ENCODE measurements at regions not wholly inside any gene's neighbourhood (a gene's known extent, or its start where the extent isn't known, plus 50 kb on each side); places are given as distances from the start of the nearest gene placed in this dataset.

DNA sequence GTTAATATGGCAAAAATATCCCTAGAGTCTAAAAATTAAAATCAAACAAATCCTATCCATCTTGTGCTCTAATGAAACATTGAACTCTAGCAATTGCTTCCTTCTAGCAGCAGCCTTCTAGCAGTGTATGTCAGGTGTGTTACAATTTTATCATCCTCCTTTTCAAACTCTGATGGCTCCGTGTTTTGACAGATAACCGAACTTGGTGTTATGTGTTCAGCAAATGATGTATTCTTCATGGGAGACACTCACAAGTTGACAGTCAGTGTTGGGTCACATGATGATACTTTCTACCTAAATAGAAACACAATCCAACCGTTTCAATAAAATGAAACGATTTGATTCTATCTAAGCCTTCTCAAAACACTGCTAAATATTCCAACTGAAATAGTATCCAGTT lies 525.3 kb upstream of the NOVA1 start:
- no peak for DNase-seq

DNA sequence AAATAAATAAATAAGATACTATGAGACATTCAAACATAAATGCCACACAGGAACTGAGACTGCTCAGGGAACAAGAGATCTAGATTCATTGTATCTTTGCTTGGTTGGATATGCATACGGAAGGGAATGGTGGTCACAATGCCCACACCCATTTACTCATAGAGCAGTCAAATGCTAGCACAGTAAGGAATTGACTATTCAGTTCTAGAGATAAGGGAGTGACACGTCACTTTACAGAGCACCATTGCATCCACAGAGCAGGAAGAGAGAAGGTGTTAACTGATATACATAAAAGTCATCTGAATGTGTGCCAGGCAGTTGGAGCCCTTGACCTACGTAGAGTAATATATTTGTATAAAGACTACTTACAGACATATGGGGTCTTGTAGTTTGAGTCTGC lies 530.0 kb upstream of the NOVA1 start:
- DNase-seq, result no peak

DNA sequence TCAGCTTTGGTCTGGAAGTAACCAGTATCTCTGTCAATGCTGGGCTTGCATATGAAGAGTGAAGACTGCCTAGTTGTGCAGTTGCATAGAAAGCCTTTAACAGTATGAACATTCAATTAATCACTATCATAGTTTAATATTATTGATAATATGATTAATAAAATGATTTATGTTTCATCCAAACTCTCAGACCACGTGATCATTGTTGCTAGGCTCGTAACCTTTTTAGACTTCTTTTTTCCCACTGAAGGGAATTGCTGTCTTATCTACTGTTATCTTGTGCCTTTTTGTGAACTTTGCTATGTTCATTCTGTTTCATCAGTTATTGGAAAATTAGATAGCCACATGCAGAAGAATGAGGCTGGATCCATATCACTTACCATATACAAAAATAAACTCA lies 536.4 kb upstream of the NOVA1 start:
- DNase-seq, result no peak

DNA sequence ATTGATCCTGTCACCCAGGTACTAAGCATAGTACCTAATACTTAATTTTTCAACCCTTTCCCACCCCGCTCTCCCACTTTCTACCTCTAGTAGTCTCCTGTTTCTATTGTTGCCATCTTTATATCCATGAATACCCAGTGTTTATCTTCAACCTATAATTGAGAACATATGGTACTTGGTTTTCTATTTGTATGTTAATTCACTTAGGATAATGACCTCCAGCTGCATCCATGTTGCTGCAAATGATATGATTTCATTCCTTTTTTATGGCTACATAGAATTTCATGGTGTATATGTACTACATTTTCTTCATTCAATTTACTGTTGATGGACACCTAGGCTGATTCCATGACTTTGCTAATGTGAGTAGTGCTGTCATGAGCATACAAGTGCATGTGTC lies 547.3 kb upstream of the NOVA1 start:
- DNase-seq, result no peak

DNA sequence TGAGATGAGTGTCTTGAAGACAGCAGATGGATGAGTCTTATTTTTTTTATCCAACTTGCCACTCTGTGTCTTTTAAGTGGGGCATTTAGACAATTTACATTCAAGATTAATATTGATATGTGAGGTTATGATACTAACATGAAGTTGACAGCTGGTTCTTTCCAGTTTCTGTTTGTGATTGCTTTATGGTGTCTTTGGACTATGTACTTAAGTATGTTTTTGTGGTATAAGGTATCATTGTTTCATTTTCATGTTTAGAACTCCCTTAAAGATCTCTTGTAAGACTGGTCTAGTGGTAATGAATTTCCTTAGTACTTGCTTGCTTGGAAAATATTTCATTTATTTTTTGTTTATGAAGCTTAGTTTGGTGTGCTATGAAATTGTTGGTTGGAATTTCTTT lies 550.3 kb upstream of the NOVA1 start:
- DNase-seq, result no peak

DNA sequence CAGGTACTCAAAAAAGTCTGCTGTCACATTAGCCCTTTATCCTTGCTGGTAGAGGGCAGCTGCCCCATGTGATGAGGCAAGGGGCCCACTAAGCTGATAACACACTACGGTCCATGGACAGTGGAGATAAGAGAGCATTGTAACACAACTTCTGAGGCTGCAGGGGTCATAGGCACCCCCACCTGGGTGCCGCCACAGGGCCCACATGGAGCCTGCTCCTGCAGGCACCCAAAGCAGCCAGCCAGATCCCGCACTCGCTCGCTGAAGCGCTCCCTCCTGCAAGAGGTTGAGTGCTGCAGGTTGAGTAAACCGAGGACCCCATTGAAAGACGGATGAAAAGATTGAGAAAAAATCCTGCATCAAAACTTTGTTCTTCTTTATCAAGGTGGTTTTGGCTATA lies 566.3 kb upstream of the NOVA1 start:
- DNase-seq, result no peak

DNA sequence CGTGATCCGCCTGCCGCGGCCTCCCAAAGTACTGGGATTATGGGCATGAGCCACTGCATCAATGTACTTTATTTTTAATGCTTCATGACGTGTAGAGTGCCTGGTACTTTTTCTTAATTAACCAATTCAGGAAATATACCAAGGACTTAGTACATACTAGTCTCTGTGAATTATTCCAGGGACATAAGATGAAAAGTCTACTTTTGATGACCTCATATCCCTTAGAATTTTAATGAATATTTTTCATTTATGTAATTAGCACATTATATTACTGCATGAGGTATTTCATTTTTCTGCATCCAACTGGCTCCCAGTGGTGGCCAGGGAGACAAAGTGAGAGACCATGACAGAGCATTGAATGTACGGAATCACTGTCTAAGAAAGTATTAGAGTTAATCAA lies 577.7 kb upstream of the NOVA1 start:
- DNase-seq, result no peak

- no peak for DNase-seq
Measured at GRCh38 chr14:27181333-27181732, 583.5 kb upstream of the NOVA1 start.

- peak; percentile 55 for DNase-seq
Measured at GRCh38 chr14:27184427-27184826, 586.6 kb upstream of the NOVA1 start.

- no peak for DNase-seq
Measured at GRCh38 chr14:27186048-27186447, 588.2 kb upstream of the NOVA1 start.

DNA sequence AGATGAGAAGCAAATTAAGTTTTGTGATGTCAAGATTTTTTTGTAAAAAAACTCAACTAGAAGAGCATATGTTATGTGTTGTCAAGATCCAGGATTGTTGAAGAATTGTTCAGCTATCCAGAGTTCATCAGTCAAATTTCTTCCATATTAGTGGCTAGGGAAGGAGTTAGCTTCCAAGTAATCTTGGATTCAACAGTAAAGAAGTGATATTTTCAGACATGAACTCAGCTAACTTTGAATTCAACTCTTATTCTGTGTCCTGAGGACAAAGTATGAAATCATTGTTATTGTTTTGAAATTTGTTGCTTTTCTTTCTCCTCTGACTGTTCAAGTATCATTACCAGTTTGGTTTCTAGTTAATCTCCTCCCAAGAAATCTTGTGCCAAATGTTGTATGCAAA lies 589.3 kb upstream of the NOVA1 start:
- no peak for DNase-seq

- DNase-seq, result peak; percentile 16
Measured at GRCh38 chr14:27190296-27190695, 592.5 kb upstream of the NOVA1 start.

GRCh38 chr14:27199272-27199671 lies 601.4 kb upstream of the NOVA1 start:
- no peak for DNase-seq

DNA sequence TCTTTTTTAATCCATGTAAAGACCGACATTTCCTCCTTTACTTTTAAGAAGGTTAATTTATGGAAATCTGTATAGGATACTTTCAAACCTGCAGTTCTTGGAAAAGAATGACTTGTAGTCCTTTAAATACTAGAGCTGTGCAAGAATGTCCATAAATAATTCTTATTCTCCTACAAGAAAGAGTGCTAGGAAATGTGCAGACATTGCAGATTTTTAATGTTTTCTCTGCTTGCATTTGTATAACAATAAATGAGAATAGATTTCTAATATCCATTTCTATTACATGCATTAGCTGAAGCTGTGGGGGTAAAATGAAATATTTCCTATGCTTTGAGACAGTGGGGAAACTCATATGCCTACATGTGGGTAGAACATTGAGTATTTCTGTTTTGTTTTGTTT lies 607.2 kb upstream of the NOVA1 start:
- no peak for DNase-seq

DNA sequence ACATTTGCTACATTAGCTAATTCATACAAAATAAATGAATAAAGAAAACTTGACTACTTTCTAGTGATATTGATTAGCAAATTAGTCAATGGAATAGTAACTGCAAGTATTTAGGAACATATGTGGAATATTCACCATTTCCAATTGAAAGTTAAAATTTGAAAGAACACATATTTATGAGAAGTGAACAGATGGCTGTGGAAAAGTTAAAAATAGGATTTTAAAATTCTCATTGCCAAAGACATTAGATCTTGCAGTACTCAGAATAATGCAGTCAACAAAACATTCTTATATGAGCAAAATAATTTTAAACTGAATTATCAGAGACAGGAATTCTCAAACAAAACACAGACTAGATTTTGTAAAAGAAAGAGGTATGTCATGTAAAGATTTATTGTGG lies 613.9 kb upstream of the NOVA1 start:
- no peak for DNase-seq

GRCh38 chr14:27222671-27223070 lies 624.8 kb upstream of the NOVA1 start:
- no peak for DNase-seq

- DNase-seq, result no peak
Measured at GRCh38 chr14:27223906-27224305, 626.1 kb upstream of the NOVA1 start.

DNA sequence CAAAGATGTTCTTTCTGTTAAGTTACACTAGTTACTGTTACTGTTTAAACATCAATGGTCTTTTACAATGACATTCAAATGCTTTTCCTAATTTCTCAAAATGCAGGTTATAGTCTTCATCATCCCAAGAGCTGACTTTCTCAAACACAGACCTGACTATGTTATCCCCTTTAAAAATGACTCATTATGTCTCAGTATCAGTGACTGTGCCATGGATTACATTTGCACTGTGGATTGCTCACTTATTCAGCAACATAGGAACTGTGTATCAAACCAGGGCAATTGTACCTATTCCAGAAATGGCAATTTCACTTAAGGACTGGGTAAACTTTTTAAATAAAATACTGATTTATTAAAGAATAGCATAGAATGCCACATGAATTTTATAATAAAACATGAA lies 630.2 kb upstream of the NOVA1 start:
- no peak for DNase-seq

DNA sequence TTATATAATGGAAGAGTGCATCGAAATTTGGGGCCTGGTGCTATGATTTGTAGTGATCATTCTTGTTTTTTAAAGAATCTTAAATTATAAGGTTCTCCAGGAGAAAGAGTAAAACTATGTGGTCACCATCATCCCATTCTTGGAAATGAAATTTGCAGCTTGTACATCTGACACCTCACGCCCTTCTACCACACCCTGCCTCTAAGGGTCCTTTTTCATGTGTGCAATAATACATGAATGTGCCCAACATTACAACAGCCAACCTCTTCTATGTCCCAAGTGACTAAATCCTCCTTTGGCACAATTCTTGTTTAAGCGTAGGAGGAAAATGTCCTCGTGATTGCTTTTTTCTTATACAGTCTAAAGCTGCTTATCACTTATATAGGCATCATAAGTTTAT lies 636.5 kb upstream of the NOVA1 start:
- DNase-seq, result no peak

- DNase-seq, result no peak
Measured at GRCh38 chr14:27236601-27237000, 638.8 kb upstream of the NOVA1 start.

DNA sequence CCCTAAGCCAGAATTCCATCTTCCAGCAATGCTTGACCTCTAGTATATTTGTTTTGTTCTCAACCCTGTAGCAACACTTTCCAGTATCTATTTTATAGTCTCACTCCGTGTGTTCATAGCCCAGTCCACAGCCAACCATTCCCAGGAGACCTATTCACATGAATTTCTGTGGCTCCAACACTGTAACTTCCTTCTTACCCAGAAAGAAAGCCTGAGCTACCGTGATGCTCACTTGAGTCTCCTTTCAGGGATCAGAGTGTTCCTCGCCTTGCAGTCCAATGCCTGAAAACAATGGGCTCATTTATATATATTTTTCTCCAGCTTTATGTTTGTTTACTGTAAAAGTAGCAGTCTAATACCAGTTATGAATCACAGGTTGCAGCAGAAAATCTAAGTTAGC lies 645.0 kb upstream of the NOVA1 start:
- DNase-seq, result peak; percentile 25

DNA sequence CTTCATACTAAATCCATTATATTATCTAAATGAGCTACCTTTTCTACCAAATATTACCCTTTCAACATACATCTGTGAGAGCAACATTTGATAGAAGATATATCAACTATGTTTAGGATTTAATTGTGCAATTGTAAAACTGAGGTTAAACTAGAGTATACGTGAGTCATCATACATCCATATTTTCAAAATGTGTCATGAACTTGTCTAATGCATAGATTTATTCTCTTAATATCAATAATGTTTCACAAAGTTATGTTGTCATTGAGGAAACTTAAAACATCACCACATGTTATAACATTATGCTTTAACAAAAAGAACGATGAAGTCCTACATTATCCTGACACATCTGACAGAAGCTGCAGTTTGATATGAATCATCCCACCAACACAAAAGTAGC lies 645.5 kb upstream of the NOVA1 start:
- peak; percentile 47 for DNase-seq

- DNase-seq, result no peak
Measured at GRCh38 chr14:27245947-27246346, 648.1 kb upstream of the NOVA1 start.

GRCh38 chr14:27253966-27254365 lies 656.1 kb upstream of the NOVA1 start:
- no peak for DNase-seq

DNA sequence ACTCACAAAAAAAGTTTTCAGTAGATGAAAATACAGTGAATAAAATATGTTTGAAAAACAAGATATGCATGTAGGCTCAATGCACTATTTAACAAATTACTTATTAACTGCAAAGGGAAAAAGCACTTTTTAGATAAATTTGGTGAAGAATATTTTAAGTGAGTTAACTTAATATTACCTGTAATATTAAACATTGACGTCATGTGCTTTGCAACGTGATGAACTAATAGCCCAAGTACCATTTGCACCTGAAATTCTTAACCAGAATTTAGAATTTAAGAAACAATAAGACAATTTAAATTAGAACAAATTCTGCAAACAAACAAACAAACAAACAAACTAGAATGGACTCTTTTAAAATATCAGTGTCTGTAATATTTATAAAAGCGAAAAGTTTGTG lies 659.0 kb upstream of the NOVA1 start:
- no peak for DNase-seq

DNA sequence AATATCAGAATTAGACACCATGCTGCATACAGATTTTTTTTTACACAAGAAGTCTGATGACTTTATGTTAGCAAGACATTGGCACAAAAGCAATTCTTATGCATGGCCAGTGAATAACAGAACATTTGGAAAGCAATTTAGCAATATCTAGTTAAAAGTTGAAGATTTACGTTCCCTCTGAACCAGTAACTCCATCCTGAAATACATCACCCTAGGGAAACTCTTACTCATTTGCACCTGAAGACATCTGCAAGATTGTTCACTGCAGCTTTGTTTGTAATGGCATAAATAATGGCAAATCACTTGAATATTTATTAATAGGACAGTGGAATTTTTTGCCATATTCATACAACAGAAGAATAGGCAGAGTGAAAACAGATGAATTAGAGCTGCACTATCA lies 670.0 kb upstream of the NOVA1 start:
- no peak for DNase-seq

All from fibroblast of skin of right biceps (primary cell).